Cardiac muscle cell (in vitro differentiated cells and primary cell): ENCODE measurements at regions not wholly inside any gene's neighbourhood (a gene's known extent, or its start where the extent isn't known, plus 50 kb on each side); places are given as distances from the start of the nearest gene placed in this dataset.

Experiments used
- DNase-seq, 2 donors: peaks; one replicate each; pipeline versions ENCODE4 v3.0.0 to v3.0.0-alpha.2; 2010 to 2017; ENCODE audit warnings: low read depth in 1 of 2, low spot score in 1 of 2
- H3K27ac ChIP-seq: fragments of 200-600 bp; sonication (generic); 2 replicates; pipeline ENCODE4 v1.5.1; 2016
- H3K27me3 ChIP-seq: fragments of 200-600 bp; sonication (generic); 2 replicates; pipeline ENCODE4 v1.6.0; 2016; ENCODE audit warnings: control low read depth
- H3K36me3 ChIP-seq: fragments of 200-600 bp; sonication (generic); 2 replicates; pipeline ENCODE4 v1.5.1; 2016; ENCODE audit warnings: control low read depth
- H3K4me1 ChIP-seq: fragments of 200-600 bp; sonication (generic); 2 replicates; pipeline ENCODE4 v1.8.1; 2017; ENCODE audit warnings: low read depth, mild to moderate bottlenecking, mixed run types
- H3K4me3 ChIP-seq: fragments of 200-600 bp; sonication (generic); 2 replicates; pipeline ENCODE4 v1.5.1; 2016; ENCODE audit warnings: mild to moderate bottlenecking
- H3K9me3 ChIP-seq: fragments of 200-600 bp; sonication (generic); 2 replicates; pipeline ENCODE4 v1.5.1; 2017; ENCODE audit warnings: low read depth, mild to moderate bottlenecking, control low read depth
- TF ChIP-seq, protein P1 (sequence below): IDR thresholded peaks from 2 replicates; pipeline ENCODE4 v1.5.1; 2012; ENCODE audit warnings: low read depth, mild to moderate bottlenecking, low read length

DNA sequence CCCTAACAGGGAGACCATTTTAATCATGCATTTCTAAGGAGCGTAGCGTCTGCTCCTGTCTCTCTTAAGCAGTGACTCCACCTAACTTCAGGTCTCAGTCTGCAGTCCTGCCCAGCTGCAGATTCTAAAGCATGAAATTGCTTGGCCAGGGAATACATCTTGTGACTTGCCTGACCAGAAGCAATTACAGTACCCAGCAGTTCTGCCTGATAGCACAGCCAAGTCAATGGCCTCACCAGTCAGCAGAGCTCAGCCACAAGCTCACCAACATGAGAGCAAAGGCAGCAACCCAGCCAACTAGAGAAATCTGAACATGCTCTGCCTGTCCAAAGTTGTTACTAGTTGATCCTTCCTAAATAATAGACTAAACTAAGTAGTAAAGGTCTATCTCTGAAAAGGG lies 2011.9 kb upstream of the PCDH10 start:
- Histone ChIP-seq H3K36me3 (no peaks in the 10 kb centered on the region), H3K27ac (no peak overlapping the region), H3K27me3 (no peaks in the 10 kb centered on the region), H3K9me3 (no peaks in the 10 kb centered on the region), H3K4me1 (no peaks in the 10 kb centered on the region), H3K4me3 (no peak overlapping the region)
- TF ChIP-seq, protein P1, sequence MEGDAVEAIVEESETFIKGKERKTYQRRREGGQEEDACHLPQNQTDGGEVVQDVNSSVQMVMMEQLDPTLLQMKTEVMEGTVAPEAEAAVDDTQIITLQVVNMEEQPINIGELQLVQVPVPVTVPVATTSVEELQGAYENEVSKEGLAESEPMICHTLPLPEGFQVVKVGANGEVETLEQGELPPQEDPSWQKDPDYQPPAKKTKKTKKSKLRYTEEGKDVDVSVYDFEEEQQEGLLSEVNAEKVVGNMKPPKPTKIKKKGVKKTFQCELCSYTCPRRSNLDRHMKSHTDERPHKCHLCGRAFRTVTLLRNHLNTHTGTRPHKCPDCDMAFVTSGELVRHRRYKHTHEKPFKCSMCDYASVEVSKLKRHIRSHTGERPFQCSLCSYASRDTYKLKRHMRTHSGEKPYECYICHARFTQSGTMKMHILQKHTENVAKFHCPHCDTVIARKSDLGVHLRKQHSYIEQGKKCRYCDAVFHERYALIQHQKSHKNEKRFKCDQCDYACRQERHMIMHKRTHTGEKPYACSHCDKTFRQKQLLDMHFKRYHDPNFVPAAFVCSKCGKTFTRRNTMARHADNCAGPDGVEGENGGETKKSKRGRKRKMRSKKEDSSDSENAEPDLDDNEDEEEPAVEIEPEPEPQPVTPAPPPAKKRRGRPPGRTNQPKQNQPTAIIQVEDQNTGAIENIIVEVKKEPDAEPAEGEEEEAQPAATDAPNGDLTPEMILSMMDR = no peak
- no peak for DNase-seq

- Histone ChIP-seq H3K27me3 (no peaks in the 10 kb centered on the region), H3K27ac (no peak overlapping the region), H3K4me3 (no peak overlapping the region), H3K9me3 (no peaks in the 10 kb centered on the region), H3K36me3 (no peaks in the 10 kb centered on the region), H3K4me1 (no peaks in the 10 kb centered on the region)
- DNase-seq = no peak
- TF ChIP-seq, protein P1 = no peak
Measured at GRCh38 chr4:131159261-131159660, 1989.8 kb upstream of the PCDH10 start.

DNA sequence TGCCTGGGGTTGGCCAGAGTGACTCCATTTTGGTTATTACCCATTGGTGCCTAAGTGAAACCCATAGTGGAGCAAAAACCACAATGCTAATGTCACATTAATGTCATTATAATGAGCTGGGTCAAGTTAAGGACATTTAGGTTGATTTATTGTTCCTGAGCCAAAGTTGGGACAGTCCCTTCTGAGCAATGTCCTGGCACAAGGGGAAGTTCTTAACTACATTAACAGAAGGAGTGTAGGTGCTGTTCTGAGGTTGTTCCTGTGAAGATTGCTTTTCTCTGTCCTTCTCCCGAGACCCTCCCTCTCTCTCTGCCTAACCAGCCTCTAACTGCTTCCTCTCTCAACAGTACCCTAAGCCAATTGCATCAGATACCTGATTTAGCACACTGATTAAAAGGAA lies 1956.8 kb upstream of the PCDH10 start:
- no peaks in the 10 kb centered on the region for H3K9me3 ChIP-seq
- H3K36me3 ChIP-seq = no peaks in the 10 kb centered on the region
- no peaks in the 10 kb centered on the region for H3K4me1 ChIP-seq
- TF ChIP-seq, protein P1 = no peak
- no peak overlapping the region for H3K4me3 ChIP-seq
- H3K27me3 ChIP-seq = no peaks in the 10 kb centered on the region
- no peak for DNase-seq
- H3K27ac ChIP-seq = no peak overlapping the region

GRCh38 chr4:131207589-131207988 lies 1941.5 kb upstream of the PCDH10 start:
- Histone ChIP-seq H3K4me3 (no peak overlapping the region), H3K4me1 (no peaks in the 10 kb centered on the region), H3K36me3 (no peaks in the 10 kb centered on the region), H3K27me3 (no peaks in the 10 kb centered on the region), H3K27ac (no peak overlapping the region), H3K9me3 (no peaks in the 10 kb centered on the region)
- TF ChIP-seq, protein P1 = no peak
- no peak for DNase-seq

DNA sequence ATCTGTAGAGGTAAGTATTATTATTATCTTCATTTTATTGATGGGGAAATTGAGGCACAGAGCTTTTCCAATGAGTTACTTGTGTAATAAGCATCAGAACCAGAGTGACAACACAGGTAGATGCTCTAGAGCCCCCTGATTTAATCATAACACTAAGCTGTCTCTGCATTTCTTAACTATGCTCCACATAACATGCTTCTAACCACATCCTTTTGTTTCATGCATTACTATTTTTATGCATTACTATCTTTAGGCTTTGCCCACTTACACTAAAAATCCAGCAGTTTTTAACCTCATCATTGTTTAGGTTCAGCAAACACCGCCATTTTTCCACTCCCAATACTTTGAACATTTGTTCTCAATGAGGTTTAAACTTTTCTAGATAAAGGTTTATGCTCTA lies 1900.8 kb upstream of the PCDH10 start:
- Histone ChIP-seq H3K36me3 (no peaks in the 10 kb centered on the region), H3K27ac (no peak overlapping the region), H3K9me3 (no peaks in the 10 kb centered on the region), H3K4me1 (no peaks in the 10 kb centered on the region), H3K4me3 (no peak overlapping the region), H3K27me3 (no peaks in the 10 kb centered on the region)
- TF ChIP-seq, protein P1 = no peak
- no peak for DNase-seq

- H3K36me3 ChIP-seq = no peaks in the 10 kb centered on the region
- TF ChIP-seq, protein P1 = no peak
- H3K4me1 ChIP-seq = no peaks in the 10 kb centered on the region
- H3K9me3 ChIP-seq = no peaks in the 10 kb centered on the region
- H3K4me3 ChIP-seq = no peak overlapping the region
- no peak overlapping the region for H3K27ac ChIP-seq
- H3K27me3 ChIP-seq = no peaks in the 10 kb centered on the region
- DNase-seq = no peak
Measured at GRCh38 chr4:131251321-131251720, 1897.8 kb upstream of the PCDH10 start.
